Astrocyte (in vitro differentiated cells and primary cell): ENCODE measurements at regions not wholly inside any gene's neighbourhood (a gene's known extent, or its start where the extent isn't known, plus 50 kb on each side); places are given as distances from the start of the nearest gene placed in this dataset.
A peak's percentile ranks its signal among the peaks of the same experiment; 100 is the strongest.

Experiments
- DNase-seq: peaks from one replicate; pipeline ENCODE4 v3.0.0-alpha.2; 2010; ENCODE audit warnings: low read depth
- FAIRE-seq: peaks from 2 replicates; lab custom pipeline; 2011; peaks lifted over from hg19 to GRCh38; lab: Jason Lieb, UNC
- H2AFZ ChIP-seq: 2 replicates; pipeline ENCODE4 v1.6.0; 2012; ENCODE audit warnings: low read depth, low read length, inconsistent platforms
- H3K27ac ChIP-seq: 2 replicates; pipeline ENCODE4 v1.5.1; 2011; ENCODE audit warnings: low read depth, low read length, inconsistent platforms
- H3K27me3 ChIP-seq: 2 replicates; pipeline ENCODE4 v1.6.0; 2011; ENCODE audit warnings: low read length, inconsistent platforms; ENCODE audit not compliant: insufficient read depth
- H3K36me3 ChIP-seq: 2 replicates; pipeline ENCODE4 v1.5.1; 2011; ENCODE audit warnings: low read length, inconsistent platforms; ENCODE audit not compliant: insufficient read depth
- H3K4me1 ChIP-seq: 2 replicates; pipeline ENCODE4 v1.5.1; 2011; ENCODE audit warnings: low read length, inconsistent platforms; ENCODE audit not compliant: insufficient read depth
- H3K4me2 ChIP-seq: 2 replicates; pipeline ENCODE4 v1.6.0; 2012; ENCODE audit warnings: low read length, inconsistent platforms
- H3K4me3 ChIP-seq: 2 replicates; pipeline ENCODE4 v1.5.1; 2011; ENCODE audit warnings: low read depth, mild to moderate bottlenecking, low read length, inconsistent platforms; ENCODE audit not compliant: insufficient read depth
- H3K79me2 ChIP-seq: 2 replicates; pipeline ENCODE4 v1.6.0; 2012; ENCODE audit warnings: mild to moderate bottlenecking, low read length, inconsistent platforms; ENCODE audit not compliant: insufficient read depth
- H3K9ac ChIP-seq: 2 replicates; pipeline ENCODE4 v1.6.0; 2012; ENCODE audit warnings: mild to moderate bottlenecking, low read length, inconsistent platforms
- H3K9me3 ChIP-seq: 2 replicates; pipeline ENCODE4 v1.5.1; 2012; ENCODE audit warnings: low read depth, mild to moderate bottlenecking, low read length, inconsistent platforms; ENCODE audit not compliant: insufficient read depth
- H4K20me1 ChIP-seq: 2 replicates; pipeline ENCODE4 v1.6.0; 2012; ENCODE audit warnings: low read length, inconsistent platforms; ENCODE audit not compliant: insufficient read depth
- H3K27ac Mint-ChIP-seq: one replicate; pipeline ENCODE4 v1.8.0; 2021; ENCODE audit warnings: mild to moderate bottlenecking, mixed read lengths; ENCODE audit not compliant: unreplicated experiment
- H3K27me3 Mint-ChIP-seq: one replicate; pipeline ENCODE4 v1.8.0; 2021; ENCODE audit warnings: low read depth, mixed read lengths; ENCODE audit not compliant: unreplicated experiment
- H3K36me3 Mint-ChIP-seq: one replicate; pipeline ENCODE4 v1.8.0; 2021; ENCODE audit warnings: low read depth, mixed read lengths; ENCODE audit not compliant: unreplicated experiment
- H3K4me1 Mint-ChIP-seq: one replicate; pipeline ENCODE4 v1.8.0; 2021; ENCODE audit warnings: low read depth, mixed read lengths; ENCODE audit not compliant: unreplicated experiment
- H3K4me3 Mint-ChIP-seq: one replicate; pipeline ENCODE4 v1.8.0; 2021; ENCODE audit warnings: mild to moderate bottlenecking, moderate library complexity, mixed read lengths; ENCODE audit not compliant: unreplicated experiment
- H3K9me3 Mint-ChIP-seq: one replicate; pipeline ENCODE4 v1.8.0; 2021; ENCODE audit warnings: mild to moderate bottlenecking, mixed read lengths; ENCODE audit not compliant: unreplicated experiment
- EZH2 ChIP-seq: IDR thresholded peaks from 2 replicates; pipeline ENCODE4 v1.6.1; 2012; ENCODE audit warnings: mild to moderate bottlenecking, low read length, inconsistent platforms; ENCODE audit not compliant: insufficient read depth
- TF ChIP-seq, protein P1 (sequence below): IDR thresholded peaks from 2 replicates; pipeline ENCODE4 v1.5.1; 2011; ENCODE audit warnings: low read depth, mild to moderate bottlenecking, inconsistent platforms, low read length, moderate library complexity; ENCODE audit not compliant: insufficient read depth

DNA sequence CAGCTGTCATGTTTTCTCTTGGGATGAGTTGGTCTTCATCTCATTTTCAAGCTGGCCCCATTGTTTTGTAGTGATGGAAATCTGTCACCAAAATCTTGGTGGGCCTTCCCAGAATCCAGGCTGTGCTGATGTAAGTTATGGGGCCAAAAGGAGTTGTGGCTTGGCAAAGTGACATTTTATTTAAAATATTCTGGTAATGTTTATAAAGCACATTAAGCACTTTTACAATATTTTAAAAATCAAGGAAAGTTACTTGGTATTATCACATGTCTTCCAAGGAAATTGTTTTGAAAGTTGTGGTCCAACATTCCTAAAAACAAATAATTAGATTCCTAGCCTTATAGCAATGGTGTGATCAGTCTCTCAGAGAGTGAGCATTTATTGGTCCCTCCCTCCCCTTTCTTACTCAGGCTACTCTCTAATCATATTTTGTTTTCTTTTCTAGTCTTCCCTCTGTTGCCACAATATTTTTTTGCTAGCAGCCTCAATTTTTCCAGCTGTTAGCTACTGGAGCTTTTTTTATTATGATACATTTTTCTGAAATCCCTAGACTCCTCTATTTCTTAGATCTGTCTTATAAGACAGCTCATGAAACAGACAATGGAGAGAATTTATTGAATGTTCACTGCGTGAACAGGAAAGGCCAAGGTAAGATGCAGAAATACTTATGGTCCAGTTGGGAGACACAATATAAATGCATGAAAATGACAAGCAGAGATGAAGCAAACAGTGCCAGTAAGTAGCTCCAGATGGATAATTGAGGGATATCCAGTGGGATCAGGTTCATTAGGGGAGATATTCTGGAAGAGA, 408.1 kb upstream of the ZNF608 start:
- Mint-ChIP-seq H3K27ac (no peak overlapping the region), H3K9me3 (no peaks in the 10 kb centered on the region), H3K27me3 (no peaks in the 10 kb centered on the region), H3K36me3 (no peaks in the 10 kb centered on the region), H3K4me3 (no peak overlapping the region), H3K4me1 (peaks cover 5% of the 10 kb centered on the region)
- no peak overlapping the region for H2AFZ ChIP-seq
- no peak overlapping the region for H3K4me3 ChIP-seq
- FAIRE-seq (no peak), DNase-seq (peak; percentile 45)
- no peaks in the 10 kb centered on the region for H3K9me3 ChIP-seq
- H3K27ac ChIP-seq = no peak overlapping the region
- no peaks in the 10 kb centered on the region for H3K4me1 ChIP-seq
- no peak overlapping the region for H3K4me2 ChIP-seq
- H3K27me3 ChIP-seq = no peaks in the 10 kb centered on the region
- TF ChIP-seq, protein P1, sequence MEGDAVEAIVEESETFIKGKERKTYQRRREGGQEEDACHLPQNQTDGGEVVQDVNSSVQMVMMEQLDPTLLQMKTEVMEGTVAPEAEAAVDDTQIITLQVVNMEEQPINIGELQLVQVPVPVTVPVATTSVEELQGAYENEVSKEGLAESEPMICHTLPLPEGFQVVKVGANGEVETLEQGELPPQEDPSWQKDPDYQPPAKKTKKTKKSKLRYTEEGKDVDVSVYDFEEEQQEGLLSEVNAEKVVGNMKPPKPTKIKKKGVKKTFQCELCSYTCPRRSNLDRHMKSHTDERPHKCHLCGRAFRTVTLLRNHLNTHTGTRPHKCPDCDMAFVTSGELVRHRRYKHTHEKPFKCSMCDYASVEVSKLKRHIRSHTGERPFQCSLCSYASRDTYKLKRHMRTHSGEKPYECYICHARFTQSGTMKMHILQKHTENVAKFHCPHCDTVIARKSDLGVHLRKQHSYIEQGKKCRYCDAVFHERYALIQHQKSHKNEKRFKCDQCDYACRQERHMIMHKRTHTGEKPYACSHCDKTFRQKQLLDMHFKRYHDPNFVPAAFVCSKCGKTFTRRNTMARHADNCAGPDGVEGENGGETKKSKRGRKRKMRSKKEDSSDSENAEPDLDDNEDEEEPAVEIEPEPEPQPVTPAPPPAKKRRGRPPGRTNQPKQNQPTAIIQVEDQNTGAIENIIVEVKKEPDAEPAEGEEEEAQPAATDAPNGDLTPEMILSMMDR = no peak
- no peak for TF ChIP-seq EZH2
- no peaks in the 10 kb centered on the region for H3K36me3 ChIP-seq
- H3K9ac ChIP-seq = no peak overlapping the region
- no peaks in the 10 kb centered on the region for H4K20me1 ChIP-seq
- no peaks in the 10 kb centered on the region for H3K79me2 ChIP-seq

DNA sequence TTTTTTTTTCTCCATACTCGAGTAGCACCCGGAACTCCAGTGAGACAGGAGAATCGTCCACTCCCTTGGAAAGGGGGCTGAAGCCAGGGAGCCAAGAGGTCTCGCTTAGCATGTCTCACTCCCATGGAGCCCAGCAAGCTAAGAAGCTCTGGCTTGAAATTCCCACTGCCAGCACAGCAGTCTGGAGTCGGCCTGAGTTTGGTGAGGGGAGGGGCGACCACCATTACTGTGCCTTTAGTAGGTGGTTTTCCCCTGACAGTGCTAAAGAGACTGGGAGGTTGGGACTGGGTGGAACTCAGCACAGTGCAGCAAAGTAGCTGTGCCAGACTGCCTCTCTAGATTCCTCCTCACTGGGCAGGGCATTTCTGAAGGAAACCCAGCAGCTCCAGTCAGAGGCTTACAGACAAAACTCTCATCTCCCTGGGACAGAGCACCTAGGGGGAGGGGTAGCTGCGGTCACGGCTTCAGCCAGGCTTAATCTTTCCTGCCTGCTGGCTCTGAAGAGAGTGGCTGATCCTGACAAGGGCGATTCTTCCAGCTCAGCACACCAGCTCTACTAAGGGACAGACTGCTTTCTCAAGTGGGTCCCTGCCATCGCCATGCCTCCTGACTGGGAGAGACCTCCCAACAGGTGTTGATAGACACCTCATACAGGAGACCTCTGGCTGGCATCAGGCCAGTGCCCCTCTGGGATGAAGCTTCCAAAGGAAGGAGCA, 414.5 kb upstream of the ZNF608 start:
- H3K4me3 Mint-ChIP-seq = no peak overlapping the region
- H3K27me3 Mint-ChIP-seq = no peaks in the 10 kb centered on the region
- FAIRE-seq = no peak
- TF ChIP-seq, protein P1 = no peak
- TF ChIP-seq EZH2 = no peak
- H3K79me2 ChIP-seq = no peaks in the 10 kb centered on the region
- no peaks in the 10 kb centered on the region for H3K27me3 ChIP-seq
- H4K20me1 ChIP-seq = no peaks in the 10 kb centered on the region
- no peak overlapping the region for H2AFZ ChIP-seq
- no peak overlapping the region for H3K9ac ChIP-seq
- no peaks in the 10 kb centered on the region for H3K36me3 ChIP-seq
- peak; percentile 25 for DNase-seq
- H3K4me2 ChIP-seq = no peak overlapping the region
- H3K4me1 Mint-ChIP-seq = no peaks in the 10 kb centered on the region
- H3K4me3 ChIP-seq = no peak overlapping the region
- H3K4me1 ChIP-seq = no peaks in the 10 kb centered on the region
- no peak overlapping the region for H3K27ac ChIP-seq
- no peaks in the 10 kb centered on the region for H3K36me3 Mint-ChIP-seq
- H3K27ac Mint-ChIP-seq = no peak overlapping the region
- no peaks in the 10 kb centered on the region for H3K9me3 ChIP-seq
- peaks cover 17% of the 10 kb centered on the region for H3K9me3 Mint-ChIP-seq

DNA sequence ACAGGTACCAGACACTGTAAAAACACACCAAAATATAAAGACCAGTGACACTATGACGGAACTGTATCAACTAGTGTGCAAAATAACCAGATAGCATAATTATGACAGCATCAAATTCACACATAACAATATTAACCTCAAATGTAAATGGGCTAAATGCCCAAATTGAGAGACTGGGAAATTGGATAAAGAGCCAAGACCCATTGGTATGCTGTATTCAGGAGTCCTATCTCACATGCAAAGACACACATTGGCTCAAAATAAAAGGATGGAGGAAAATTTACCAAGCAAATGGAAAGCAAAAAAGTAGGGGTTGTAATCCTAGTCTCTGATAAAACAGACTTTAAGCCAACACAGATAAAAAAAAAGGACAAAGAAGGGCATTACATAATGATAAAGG, 416.3 kb upstream of the ZNF608 start:
- H3K4me3 Mint-ChIP-seq = no peak overlapping the region
- Histone ChIP-seq H3K4me1 (no peaks in the 10 kb centered on the region), H4K20me1 (no peaks in the 10 kb centered on the region), H3K36me3 (no peaks in the 10 kb centered on the region), H3K27ac (no peak overlapping the region), H3K9ac (no peak overlapping the region), H3K4me3 (no peak overlapping the region), H3K4me2 (no peak overlapping the region), H3K9me3 (no peaks in the 10 kb centered on the region), H3K79me2 (no peaks in the 10 kb centered on the region), H3K27me3 (no peaks in the 10 kb centered on the region), H2AFZ (no peak overlapping the region)
- DNase-seq = no peak
- TF ChIP-seq EZH2 = no peak
- TF ChIP-seq, protein P1 = no peak
- H3K9me3 Mint-ChIP-seq = peaks cover 21% of the 10 kb centered on the region
- H3K36me3 Mint-ChIP-seq = no peaks in the 10 kb centered on the region
- no peaks in the 10 kb centered on the region for H3K27me3 Mint-ChIP-seq
- FAIRE-seq = no peak
- no peak overlapping the region for H3K27ac Mint-ChIP-seq
- no peaks in the 10 kb centered on the region for H3K4me1 Mint-ChIP-seq
